PC-3 (cell line): ENCODE measurements at regions not wholly inside any gene's neighbourhood (a gene's known extent, or its start where the extent isn't known, plus 50 kb on each side); places are given as distances from the start of the nearest gene placed in this dataset.

Source experiments
- EZH2 ChIP-seq: fragments of 300-600 bp; sonication (generic); IDR thresholded peaks from one replicate; pipeline ENCODE4 v1.6.1; 2017; ENCODE audit warnings: antibody characterized with exemption, mild to moderate bottlenecking, low read length; ENCODE audit not compliant: unreplicated experiment
- EZH2phosphoT487 ChIP-seq: fragments of 300-600 bp; sonication (generic); IDR thresholded peaks from 2 replicates; pipeline ENCODE4 v1.6.1; 2018; ENCODE audit warnings: mild to moderate bottlenecking, antibody characterized with exemption, low read length, borderline replicate concordance
- TF ChIP-seq, protein P1 (sequence below): fragments of 300-600 bp; sonication (generic); conservative IDR thresholded peaks from 2 replicates; pipeline ENCODE4 v1.5.1; 2017; ENCODE audit warnings: antibody characterized with exemption, low read depth, mild to moderate bottlenecking, low read length

- TF ChIP-seq, protein P1, sequence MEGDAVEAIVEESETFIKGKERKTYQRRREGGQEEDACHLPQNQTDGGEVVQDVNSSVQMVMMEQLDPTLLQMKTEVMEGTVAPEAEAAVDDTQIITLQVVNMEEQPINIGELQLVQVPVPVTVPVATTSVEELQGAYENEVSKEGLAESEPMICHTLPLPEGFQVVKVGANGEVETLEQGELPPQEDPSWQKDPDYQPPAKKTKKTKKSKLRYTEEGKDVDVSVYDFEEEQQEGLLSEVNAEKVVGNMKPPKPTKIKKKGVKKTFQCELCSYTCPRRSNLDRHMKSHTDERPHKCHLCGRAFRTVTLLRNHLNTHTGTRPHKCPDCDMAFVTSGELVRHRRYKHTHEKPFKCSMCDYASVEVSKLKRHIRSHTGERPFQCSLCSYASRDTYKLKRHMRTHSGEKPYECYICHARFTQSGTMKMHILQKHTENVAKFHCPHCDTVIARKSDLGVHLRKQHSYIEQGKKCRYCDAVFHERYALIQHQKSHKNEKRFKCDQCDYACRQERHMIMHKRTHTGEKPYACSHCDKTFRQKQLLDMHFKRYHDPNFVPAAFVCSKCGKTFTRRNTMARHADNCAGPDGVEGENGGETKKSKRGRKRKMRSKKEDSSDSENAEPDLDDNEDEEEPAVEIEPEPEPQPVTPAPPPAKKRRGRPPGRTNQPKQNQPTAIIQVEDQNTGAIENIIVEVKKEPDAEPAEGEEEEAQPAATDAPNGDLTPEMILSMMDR: no peak
- TF ChIP-seq EZH2 (no peak), EZH2phosphoT487 (no peak)
Observed at GRCh38 chr4:98744372-98745150, 86.2 kb upstream of the TSPAN5 start.
